Mesothelial cell of epicardium (in vitro differentiated cells): ENCODE measurements at regions not wholly inside any gene's neighbourhood (a gene's known extent, or its start where the extent isn't known, plus 50 kb on each side); places are given as distances from the start of the nearest gene placed in this dataset.

Source experiments
- DNase-seq, 2 experiments: peaks; one replicate each; pipeline ENCODE4 v3.0.0; 2021; ENCODE audit warnings: low spot score in 2 of 2; ENCODE audit not compliant: unreplicated experiment in 2 of 2
- H3K27ac Mint-ChIP-seq: 2 replicates; pipeline ENCODE4 v1.8.0; 2021; ENCODE audit warnings: mixed read lengths
- H3K27me3 Mint-ChIP-seq: 2 replicates; pipeline ENCODE4 v1.8.0; 2021; ENCODE audit warnings: low read depth, mixed read lengths
- H3K36me3 Mint-ChIP-seq: 2 replicates; pipeline ENCODE4 v1.8.0; 2021; ENCODE audit warnings: mixed read lengths
- H3K4me1 Mint-ChIP-seq: 2 replicates; pipeline ENCODE4 v1.8.0; 2021; ENCODE audit warnings: mixed read lengths
- H3K4me3 Mint-ChIP-seq: 2 replicates; pipeline ENCODE4 v1.8.0; 2021; ENCODE audit warnings: mild to moderate bottlenecking, moderate library complexity, mixed read lengths
- H3K9me3 Mint-ChIP-seq: 2 replicates; pipeline ENCODE4 v1.8.0; 2021; ENCODE audit warnings: mixed read lengths
- TF ChIP-seq, protein P1 (sequence below): fragments of 200-600 bp; sonication (generic); IDR thresholded peaks from one replicate; pipeline ENCODE4 v1.5.0; 2021; ENCODE audit warnings: antibody characterized with exemption; ENCODE audit not compliant: unreplicated experiment

DNA sequence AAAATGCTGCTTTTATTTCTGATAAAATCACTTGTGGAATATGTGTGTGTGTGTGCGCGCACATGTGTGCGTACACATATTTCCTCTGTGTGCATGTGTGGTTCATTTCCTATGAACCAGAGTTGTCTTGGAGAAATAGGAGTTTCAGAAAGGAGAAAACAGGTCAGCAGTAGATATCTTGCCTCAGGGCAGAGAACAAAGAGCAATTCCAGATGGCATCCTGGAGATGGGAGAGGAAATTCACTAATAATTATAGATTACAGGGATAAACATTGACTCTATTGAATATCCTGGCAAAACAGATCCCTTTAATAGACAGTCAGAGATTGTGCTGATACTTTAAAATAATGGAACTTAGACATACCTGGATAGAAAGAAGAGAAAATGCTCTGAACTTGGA, 298.0 kb downstream of the TRIB2 start:
- Mint-ChIP-seq H3K27me3 (peaks cover 8% of the 10 kb centered on the region), H3K4me3 (no peak overlapping the region), H3K9me3 (no peaks in the 10 kb centered on the region), H3K27ac (no peak overlapping the region), H3K4me1 (peaks cover 5% of the 10 kb centered on the region), H3K36me3 (no peaks in the 10 kb centered on the region)
- TF ChIP-seq, protein P1, sequence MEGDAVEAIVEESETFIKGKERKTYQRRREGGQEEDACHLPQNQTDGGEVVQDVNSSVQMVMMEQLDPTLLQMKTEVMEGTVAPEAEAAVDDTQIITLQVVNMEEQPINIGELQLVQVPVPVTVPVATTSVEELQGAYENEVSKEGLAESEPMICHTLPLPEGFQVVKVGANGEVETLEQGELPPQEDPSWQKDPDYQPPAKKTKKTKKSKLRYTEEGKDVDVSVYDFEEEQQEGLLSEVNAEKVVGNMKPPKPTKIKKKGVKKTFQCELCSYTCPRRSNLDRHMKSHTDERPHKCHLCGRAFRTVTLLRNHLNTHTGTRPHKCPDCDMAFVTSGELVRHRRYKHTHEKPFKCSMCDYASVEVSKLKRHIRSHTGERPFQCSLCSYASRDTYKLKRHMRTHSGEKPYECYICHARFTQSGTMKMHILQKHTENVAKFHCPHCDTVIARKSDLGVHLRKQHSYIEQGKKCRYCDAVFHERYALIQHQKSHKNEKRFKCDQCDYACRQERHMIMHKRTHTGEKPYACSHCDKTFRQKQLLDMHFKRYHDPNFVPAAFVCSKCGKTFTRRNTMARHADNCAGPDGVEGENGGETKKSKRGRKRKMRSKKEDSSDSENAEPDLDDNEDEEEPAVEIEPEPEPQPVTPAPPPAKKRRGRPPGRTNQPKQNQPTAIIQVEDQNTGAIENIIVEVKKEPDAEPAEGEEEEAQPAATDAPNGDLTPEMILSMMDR = no peak
- DNase-seq = no peak

GRCh38 chr2:13015532-13016320, 299.0 kb downstream of the TRIB2 start:
- H3K27ac Mint-ChIP-seq = no peak overlapping the region
- H3K27me3 Mint-ChIP-seq = peaks cover 10% of the 10 kb centered on the region
- no peak overlapping the region for H3K4me3 Mint-ChIP-seq
- H3K4me1 Mint-ChIP-seq = peaks cover 5% of the 10 kb centered on the region
- no peaks in the 10 kb centered on the region for H3K9me3 Mint-ChIP-seq
- no peaks in the 10 kb centered on the region for H3K36me3 Mint-ChIP-seq
- TF ChIP-seq, protein P1 = no peak
- no peak for DNase-seq

DNA sequence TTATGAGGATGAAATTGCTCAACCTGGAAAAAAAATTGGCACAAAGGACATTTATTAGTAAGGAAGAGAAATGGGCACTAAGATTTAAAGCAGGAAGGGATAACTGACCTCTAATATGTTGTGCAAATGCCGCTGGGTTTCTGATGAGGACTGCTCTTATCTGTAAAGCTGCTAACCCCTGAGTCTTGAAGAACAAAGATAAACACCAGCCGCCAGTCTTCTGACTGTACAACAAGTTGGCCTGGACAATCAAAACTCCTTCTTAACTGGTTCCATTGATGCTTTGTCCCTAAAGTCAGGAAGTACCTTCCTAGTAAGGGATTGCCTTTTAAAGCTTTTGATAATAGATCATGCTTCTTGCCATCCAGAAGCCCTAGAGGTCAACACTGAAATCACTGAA, 301.8 kb downstream of the TRIB2 start:
- Mint-ChIP-seq H3K9me3 (no peaks in the 10 kb centered on the region), H3K4me3 (no peak overlapping the region), H3K36me3 (no peaks in the 10 kb centered on the region), H3K27me3 (peaks cover 16% of the 10 kb centered on the region), H3K4me1 (peaks cover 8% of the 10 kb centered on the region), H3K27ac (no peak overlapping the region)
- TF ChIP-seq, protein P1 = no peak
- no peak for DNase-seq

DNA sequence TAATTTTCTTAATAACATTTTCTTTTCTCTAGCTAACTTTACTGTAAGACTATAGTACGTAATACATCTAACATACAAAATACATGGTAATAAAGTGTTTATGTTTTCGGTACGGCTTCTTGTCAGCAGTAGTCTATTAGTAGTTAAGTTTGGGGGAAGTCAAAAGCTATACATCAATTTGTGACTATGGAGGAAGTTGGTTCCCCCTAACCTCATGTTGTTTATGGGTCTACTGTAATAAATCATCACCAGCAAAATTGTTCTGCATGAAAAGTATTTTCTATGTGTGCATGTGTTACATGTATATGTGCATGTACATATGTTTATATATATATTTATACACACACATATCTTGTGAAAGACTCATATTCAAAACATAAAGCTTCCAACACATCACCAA, 303.0 kb downstream of the TRIB2 start:
- Mint-ChIP-seq H3K27ac (no peak overlapping the region), H3K9me3 (no peaks in the 10 kb centered on the region), H3K4me1 (peaks cover 6% of the 10 kb centered on the region), H3K4me3 (no peak overlapping the region), H3K36me3 (no peaks in the 10 kb centered on the region), H3K27me3 (peaks cover 24% of the 10 kb centered on the region)
- TF ChIP-seq, protein P1 = no peak
- DNase-seq = no peak

DNA sequence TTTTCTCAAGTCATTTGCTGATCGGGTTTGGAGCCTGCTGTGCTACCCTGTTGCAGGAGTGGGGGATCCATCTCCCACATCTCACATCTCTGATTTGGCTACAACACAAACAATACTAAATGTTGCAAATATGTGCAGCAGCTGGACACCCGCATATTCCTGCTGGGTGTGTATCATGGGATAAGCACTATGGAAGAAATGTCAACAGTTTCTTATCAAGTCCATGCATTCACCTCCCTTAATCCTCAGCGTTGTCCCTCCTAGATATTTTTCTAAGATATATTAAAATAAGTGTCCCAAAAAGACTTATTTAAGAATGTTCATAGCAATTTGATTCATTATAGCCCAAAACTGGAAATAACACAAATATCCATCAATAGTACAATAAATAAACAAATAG, 303.7 kb downstream of the TRIB2 start:
- H3K4me1 Mint-ChIP-seq = peaks cover 3% of the 10 kb centered on the region
- no peaks in the 10 kb centered on the region for H3K36me3 Mint-ChIP-seq
- peaks cover 28% of the 10 kb centered on the region for H3K27me3 Mint-ChIP-seq
- H3K4me3 Mint-ChIP-seq = no peak overlapping the region
- no peak for DNase-seq
- no peak overlapping the region for H3K27ac Mint-ChIP-seq
- no peaks in the 10 kb centered on the region for H3K9me3 Mint-ChIP-seq
- TF ChIP-seq, protein P1 = no peak
